ENCODE measurements at regions not wholly inside any gene's neighbourhood (a gene's known extent, or its start where the extent isn't known, plus 50 kb on each side); places are given as distances from the start of the nearest gene placed in this dataset.
"Not testable (repeated sequence)": the region's sequence is repeated elsewhere in the genome, so short reads cannot be mapped to it uniquely, and the experiment has no call there.

GRCh38 chr3:194931347-194931746 lies 245.7 kb downstream of the FAM43A start:
- DNase-seq, result no peak

GRCh38 chr3:194931865-194932264 lies 246.2 kb downstream of the FAM43A start:
- DNase-seq, result no peak

GRCh38 chr3:194933465-194933864 lies 247.8 kb downstream of the FAM43A start:
- no peak for DNase-seq

GRCh38 chr3:194935061-194935460 lies 249.4 kb downstream of the FAM43A start:
- DNase-seq, result no peak

- DNase-seq, result no peak
Measured at GRCh38 chr3:194935632-194936470, 250.2 kb downstream of the FAM43A start.

GRCh38 chr3:194936659-194937058 lies 251.0 kb downstream of the FAM43A start:
- no peak for DNase-seq

GRCh38 chr3:194937144-194937543 lies 251.5 kb downstream of the FAM43A start:
- DNase-seq, result no peak

- no peak for DNase-seq
Measured at GRCh38 chr3:194937882-194938321, 252.2 kb downstream of the FAM43A start.

- no peak for DNase-seq
Measured at GRCh38 chr3:194938845-194939531, 253.3 kb downstream of the FAM43A start.

GRCh38 chr3:194939532-194939909 lies 253.8 kb downstream of the FAM43A start:
- DNase-seq, result no peak

- no peak for DNase-seq
Measured at GRCh38 chr3:194939949-194940770, 254.5 kb downstream of the FAM43A start.

GRCh38 chr3:194941360-194941955 lies 255.8 kb downstream of the FAM43A start:
- DNase-seq, result no peak

- no peak for DNase-seq
Measured at GRCh38 chr3:194941956-194942511, 256.4 kb downstream of the FAM43A start.

- no peak for DNase-seq
Measured at GRCh38 chr3:194944526-194944925, 258.8 kb downstream of the FAM43A start.

GRCh38 chr3:194945508-194945907 lies 259.8 kb downstream of the FAM43A start:
- no peak for DNase-seq

GRCh38 chr3:194946091-194946490 lies 260.4 kb downstream of the FAM43A start:
- no peak for DNase-seq

- no peak for DNase-seq
Measured at GRCh38 chr3:194949592-194949991, 263.9 kb downstream of the FAM43A start.

GRCh38 chr3:194950906-194951628 lies 265.4 kb downstream of the FAM43A start:
- DNase-seq, result no peak

GRCh38 chr3:194951629-194951920 lies 265.9 kb downstream of the FAM43A start:
- DNase-seq, result not testable (repeated sequence)

GRCh38 chr3:194951931-194952582 lies 266.4 kb downstream of the FAM43A start:
- no peak for DNase-seq

GRCh38 chr3:194952841-194953241 lies 267.2 kb downstream of the FAM43A start:
- no peak for DNase-seq

GRCh38 chr3:194953291-194953690 lies 267.6 kb downstream of the FAM43A start:
- no peak for DNase-seq
